HepG2 (cell line): ENCODE measurements at regions not wholly inside any gene's neighbourhood (a gene's known extent, or its start where the extent isn't known, plus 50 kb on each side); places are given as distances from the start of the nearest gene placed in this dataset.

Experiments used
- ATAC-seq: fragments of 200-7000 bp; cut with Tn5 transposase; 3 replicates; pipeline ENCODE4 v1.9.1; 2020; ENCODE audit warnings: mild to moderate bottlenecking, moderate library complexity
- BruUV-seq: library from RNA; stranded (reverse); fragments of 400-500 nt; replicated peaks from 2 replicates; lab custom pipeline; 2021; lab: Mats Ljungman, UMichigan
- CTCF ChIA-PET: fragments of 300-600 bp; formaldehyde crosslinking; extraction: SDS; loops from one replicate; lab custom pipeline; 2021; ENCODE audit warnings: low total read pairs, inconsistent platforms, low intra/inter-chr PET ratio; lab: Yijun Ruan, JAX
- POLR2A ChIA-PET: fragments of 350-600 bp; sonication (Branson Sonifier 250); formaldehyde crosslinking; loops from one replicate; lab custom pipeline; 2020; ENCODE audit warnings: antibody characterized with exemption, inconsistent platforms; lab: Yijun Ruan, JAX
- DNase-seq: peaks from one replicate; pipeline ENCODE4 v3.0.0-alpha.2; 2015; ENCODE audit warnings: low spot score
- FAIRE-seq: peaks from 3 replicates; lab custom pipeline; 2011; peaks lifted over from hg19 to GRCh38; lab: Jason Lieb, UNC
- H2AFZ ChIP-seq: one replicate; pipeline ENCODE4 v1.6.1; 2011; ENCODE audit warnings: low read length, inconsistent platforms
- H3K27ac ChIP-seq: fragments of 300-600 bp; 3 replicates; pipeline ENCODE4 v1.8.0; 2011; ENCODE audit warnings: mixed run types, mild to moderate bottlenecking, mixed read lengths, low read length, inconsistent platforms; ENCODE audit not compliant: insufficient read depth; ENCODE audit errors: extremely low read length
- H3K27me3 ChIP-seq, 2 experiments: fragments of 200-600 bp in 1 of 2; 2 replicates in 1 of 2; 3 replicates in 1 of 2; pipeline versions ENCODE4 v1.6.0 to v1.8.0; 2011; ENCODE audit warnings: low read length in 2 of 2, mild to moderate bottlenecking in 2 of 2, moderate library complexity in 2 of 2, inconsistent platforms in 1 of 2; ENCODE audit not compliant: insufficient read depth in 2 of 2, control insufficient read depth in 1 of 2
- H3K36me3 ChIP-seq, 2 experiments: fragments of 200-600 bp in 1 of 2; replicated peaks in 1 of 2; 2 replicates in 1 of 2; 3 replicates in 1 of 2; pipeline versions ENCODE4 v1.5.1 to v1.8.0; 2011; ENCODE audit warnings: low read length in 2 of 2, inconsistent platforms in 1 of 2; ENCODE audit not compliant: insufficient read depth in 2 of 2, control insufficient read depth in 1 of 2
- H3K4me1 ChIP-seq: 2 replicates; pipeline ENCODE4 v1.5.1; 2012; ENCODE audit warnings: low read length, inconsistent platforms; ENCODE audit not compliant: insufficient read depth
- H3K4me2 ChIP-seq: 2 replicates; pipeline ENCODE4 v1.6.0; 2011; ENCODE audit warnings: low read depth, low read length, inconsistent platforms
- H3K4me3 ChIP-seq, 3 experiments: fragments of 200-600 bp in 1 of 3; sonication (generic), shearing (Covaris generic) in 1 of 3; replicated peaks in 1 of 3; 2 replicates each; pipeline ENCODE4 v1.5.1; 2011 to 2016; ENCODE audit warnings: low read length in 3 of 3, inconsistent platforms in 2 of 3, low read depth in 2 of 3, mild to moderate bottlenecking in 2 of 3, control low read depth in 1 of 3, mixed read lengths in 1 of 3; ENCODE audit not compliant: insufficient read depth in 1 of 3
- H3K79me2 ChIP-seq: one replicate; pipeline ENCODE4 v1.6.1; 2011; ENCODE audit warnings: low read length, inconsistent platforms; ENCODE audit not compliant: insufficient read depth
- H3K9ac ChIP-seq: 2 replicates; pipeline ENCODE4 v1.6.0; 2011; ENCODE audit warnings: mild to moderate bottlenecking, low read depth, low read length, inconsistent platforms; ENCODE audit not compliant: insufficient read depth
- H3K9me3 ChIP-seq: 2 replicates; pipeline ENCODE4 v1.5.1; 2012; ENCODE audit warnings: mild to moderate bottlenecking, low read length
- H4K20me1 ChIP-seq: 2 replicates; pipeline ENCODE4 v1.6.0; 2011; ENCODE audit warnings: inconsistent platforms, mild to moderate bottlenecking, low read length, moderate library complexity; ENCODE audit not compliant: insufficient read depth
- MYNN ChIP-seq: sonication (generic); formaldehyde crosslinking; IDR thresholded peaks from 2 replicates; pipeline ENCODE4 v1.4.0; 2020; ENCODE audit warnings: mild to moderate bottlenecking, low read depth, missing genetic modification reagents
- NR1H2 ChIP-seq: sonication (generic); formaldehyde crosslinking; IDR thresholded peaks from 2 replicates; pipeline ENCODE4 v1.8.1; 2022; ENCODE audit warnings: low read depth, missing genetic modification reagents, borderline replicate concordance
- ZNF276 ChIP-seq: sonication (generic); formaldehyde crosslinking; IDR thresholded peaks from 2 replicates; pipeline ENCODE4 v1.4.0; 2020; ENCODE audit warnings: mild to moderate bottlenecking, low read depth, missing genetic modification reagents
- WGBS: methylation state at CpG from one replicate; pipeline ENCODE4 v1.1.6; 2017; ENCODE audit warnings: low lambda C conversion rate; 5-methylcytosine and 5-hydroxymethylcytosine counted together
- in situ Hi-C: cut with HindIII; loops from 2 replicates; pipeline ENCODE4 v1.10.0; 2017; ENCODE audit warnings: low pct_unique_long_range_greater_than_20kb; ENCODE audit not compliant: extremely low pct_ligation_motif_present
- intact Hi-C: fragments of 100-400 bp; cut with micrococcal nuclease; formaldehyde crosslinking; loops from one replicate; pipeline ENCODE4 v1.10.0; 2022; ENCODE audit not compliant: unreplicated experiment
- TF ChIP-seq, protein P1 (sequence below): sonication (generic); formaldehyde crosslinking; IDR thresholded peaks from 2 replicates; pipeline ENCODE4 v1.4.0; 2020; ENCODE audit warnings: mild to moderate bottlenecking, low read depth, missing genetic modification reagents
- TF ChIP-seq, protein P2 (sequence below): sonication (generic); formaldehyde crosslinking; IDR thresholded peaks from 2 replicates; pipeline ENCODE4 v1.4.0; 2020; ENCODE audit warnings: missing genetic modification reagents, low read depth, mild to moderate bottlenecking, borderline replicate concordance

DNA sequence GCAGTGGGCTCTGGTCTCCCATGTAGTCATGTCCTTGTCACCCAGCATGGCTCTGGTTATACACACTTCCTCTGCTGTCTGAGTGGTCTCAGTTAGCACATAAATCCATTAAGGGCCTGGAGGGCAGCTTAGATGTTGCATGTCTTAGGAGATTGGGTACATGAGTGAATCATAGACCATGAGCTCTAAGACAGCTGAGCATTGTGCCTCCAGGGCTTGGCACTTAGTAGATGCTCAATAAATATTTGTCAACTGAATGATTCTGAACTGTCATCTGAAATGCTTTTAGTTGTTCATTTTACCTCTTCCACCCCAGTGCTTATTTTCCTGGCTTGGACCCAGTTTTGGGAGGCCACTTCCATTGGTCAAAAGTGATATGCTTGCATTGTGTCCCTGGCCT lies 135.6 kb downstream of the BOD1 start:
- H3K79me2 ChIP-seq = no peaks in the 10 kb centered on the region
- peaks cover 0 to 19% of the 10 kb centered on the region in 2 experiments for H3K27me3 ChIP-seq
- no peaks in the 10 kb centered on the region for H3K36me3 ChIP-seq
- BruUV-seq = no TSS peak
- CTCF ChIA-PET = no interaction called here
- H2AFZ ChIP-seq = no peak overlapping the region
- FAIRE-seq (no peak), DNase-seq (no peak), ATAC-seq (no peak)
- intact Hi-C loops = no loop called here
- no peak overlapping the region for H3K27ac ChIP-seq
- POLR2A ChIA-PET = no interaction called here
- TF ChIP-seq, protein P1, sequence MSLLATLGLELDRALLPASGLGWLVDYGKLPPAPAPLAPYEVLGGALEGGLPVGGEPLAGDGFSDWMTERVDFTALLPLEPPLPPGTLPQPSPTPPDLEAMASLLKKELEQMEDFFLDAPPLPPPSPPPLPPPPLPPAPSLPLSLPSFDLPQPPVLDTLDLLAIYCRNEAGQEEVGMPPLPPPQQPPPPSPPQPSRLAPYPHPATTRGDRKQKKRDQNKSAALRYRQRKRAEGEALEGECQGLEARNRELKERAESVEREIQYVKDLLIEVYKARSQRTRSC (CRISPR knock-in tag) = no peak
- TF ChIP-seq, protein P2, sequence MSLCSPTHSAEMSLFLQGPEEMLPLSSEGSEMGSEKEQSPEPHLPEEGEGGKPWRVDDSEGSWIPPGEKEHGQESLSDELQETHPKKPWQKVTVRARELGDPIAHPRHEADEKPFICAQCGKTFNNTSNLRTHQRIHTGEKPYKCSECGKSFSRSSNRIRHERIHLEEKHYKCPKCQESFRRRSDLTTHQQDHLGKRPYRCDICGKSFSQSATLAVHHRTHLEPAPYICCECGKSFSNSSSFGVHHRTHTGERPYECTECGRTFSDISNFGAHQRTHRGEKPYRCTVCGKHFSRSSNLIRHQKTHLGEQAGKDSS (CRISPR knock-in tag) = no peak
- no peak overlapping the region for H3K4me3 ChIP-seq
- in situ Hi-C loops = no loop called here
- H4K20me1 ChIP-seq = no peaks in the 10 kb centered on the region
- no peak overlapping the region for H3K9ac ChIP-seq
- no peaks in the 10 kb centered on the region for H3K4me1 ChIP-seq
- no peaks in the 10 kb centered on the region for H3K9me3 ChIP-seq
- no peak overlapping the region for H3K4me2 ChIP-seq

GRCh38 chr5:173479711-173480110 lies 136.7 kb downstream of the BOD1 start:
- no peak for DNase-seq
- POLR2A ChIA-PET = no interaction called here
- no peak overlapping the region for H3K4me3 ChIP-seq
- CTCF ChIA-PET = no interaction called here
- intact Hi-C loops (no loop called here), in situ Hi-C loops (no loop called here)
- H3K4me2 ChIP-seq = no peak overlapping the region
- no peak overlapping the region for H2AFZ ChIP-seq
- H3K27me3 ChIP-seq = peaks cover 0 to 15% of the 10 kb centered on the region in 2 experiments
- H3K27ac ChIP-seq = no peak overlapping the region
- H3K4me1 ChIP-seq = no peaks in the 10 kb centered on the region
- no peak overlapping the region for H3K9ac ChIP-seq
- 5% methylated on average over 3 of the region's 3 CpGs for WGBS
- H3K79me2 ChIP-seq = no peaks in the 10 kb centered on the region
- no peak for TF ChIP-seq MYNN
- no peak for TF ChIP-seq NR1H2 (CRISPR knock-in tag)
- no peak for TF ChIP-seq ZNF276 (CRISPR knock-in tag)
- BruUV-seq = no TSS peak
- H4K20me1 ChIP-seq = no peaks in the 10 kb centered on the region
- no peaks in the 10 kb centered on the region for H3K9me3 ChIP-seq
- no peak for FAIRE-seq
- ATAC-seq = no peak
- H3K36me3 ChIP-seq = no peaks in the 10 kb centered on the region
